ENCODE measurements at regions not wholly inside any gene's neighbourhood (a gene's known extent, or its start where the extent isn't known, plus 50 kb on each side); places are given as distances from the start of the nearest gene placed in this dataset.

DNA sequence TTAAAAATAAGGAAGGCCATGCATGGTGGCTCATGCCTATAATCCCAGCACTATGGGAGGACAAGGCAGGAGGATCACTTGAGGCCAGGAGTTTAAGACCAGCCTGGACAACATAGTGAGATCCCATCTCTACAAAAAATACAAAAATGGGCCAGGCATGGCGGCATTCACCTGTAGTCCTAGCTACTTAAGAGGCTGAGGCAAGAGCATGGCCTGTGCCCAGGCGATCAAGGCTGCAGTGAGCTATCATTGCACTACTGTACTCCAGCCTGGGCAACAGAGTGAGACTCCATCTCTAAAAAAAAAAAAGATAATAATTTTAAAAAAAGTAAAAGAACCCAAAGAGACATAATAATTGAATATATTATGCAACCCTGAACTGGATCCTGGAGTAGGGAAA, 83.6 kb upstream of the ZNF423 start:
- no peaks in the 10 kb centered on the region for H3K4me1 ChIP-seq (ENCODE audit: control insufficient read depth, low read length)
- H3K4me3 ChIP-seq (ENCODE audit: low read length) = no peak overlapping the region
- no peaks in the 10 kb centered on the region for H3K79me2 ChIP-seq (ENCODE audit: control insufficient read depth, low read length)
- no peaks in the 10 kb centered on the region for H3K9me3 ChIP-seq (ENCODE audit: control insufficient read depth, insufficient read depth, low read length)
- H3K27me3 ChIP-seq (ENCODE audit: control insufficient read depth, low read length) = no peaks in the 10 kb centered on the region
- H3K4me2 ChIP-seq (ENCODE audit: low read length) = no peak overlapping the region
- TF ChIP-seq, protein P1, sequence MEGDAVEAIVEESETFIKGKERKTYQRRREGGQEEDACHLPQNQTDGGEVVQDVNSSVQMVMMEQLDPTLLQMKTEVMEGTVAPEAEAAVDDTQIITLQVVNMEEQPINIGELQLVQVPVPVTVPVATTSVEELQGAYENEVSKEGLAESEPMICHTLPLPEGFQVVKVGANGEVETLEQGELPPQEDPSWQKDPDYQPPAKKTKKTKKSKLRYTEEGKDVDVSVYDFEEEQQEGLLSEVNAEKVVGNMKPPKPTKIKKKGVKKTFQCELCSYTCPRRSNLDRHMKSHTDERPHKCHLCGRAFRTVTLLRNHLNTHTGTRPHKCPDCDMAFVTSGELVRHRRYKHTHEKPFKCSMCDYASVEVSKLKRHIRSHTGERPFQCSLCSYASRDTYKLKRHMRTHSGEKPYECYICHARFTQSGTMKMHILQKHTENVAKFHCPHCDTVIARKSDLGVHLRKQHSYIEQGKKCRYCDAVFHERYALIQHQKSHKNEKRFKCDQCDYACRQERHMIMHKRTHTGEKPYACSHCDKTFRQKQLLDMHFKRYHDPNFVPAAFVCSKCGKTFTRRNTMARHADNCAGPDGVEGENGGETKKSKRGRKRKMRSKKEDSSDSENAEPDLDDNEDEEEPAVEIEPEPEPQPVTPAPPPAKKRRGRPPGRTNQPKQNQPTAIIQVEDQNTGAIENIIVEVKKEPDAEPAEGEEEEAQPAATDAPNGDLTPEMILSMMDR (IDR thresholded peaks at IDR 0.05; ENCODE audit: low read depth, low read length, poor library complexity, severe bottlenecking) = no peak
- TF ChIP-seq EZH2phosphoT487 (IDR thresholded peaks at IDR 0.05; ENCODE audit: borderline replicate concordance, low read length) = no peak
- H4K20me1 ChIP-seq (ENCODE audit: control insufficient read depth, insufficient read depth, low read depth, low read length) = no peaks in the 10 kb centered on the region
- H3F3A ChIP-seq (ENCODE audit: control insufficient read depth, insufficient read depth) = no peaks in the 10 kb centered on the region
- no peaks in the 10 kb centered on the region for H3K36me3 ChIP-seq (ENCODE audit: control insufficient read depth, low read length)
- H3K27ac ChIP-seq (ENCODE audit: low read depth, low read length) = no peak overlapping the region
- H3K9me2 ChIP-seq (replicated peaks; ENCODE audit: control insufficient read depth, low read length) = no peaks in the 10 kb centered on the region

DNA sequence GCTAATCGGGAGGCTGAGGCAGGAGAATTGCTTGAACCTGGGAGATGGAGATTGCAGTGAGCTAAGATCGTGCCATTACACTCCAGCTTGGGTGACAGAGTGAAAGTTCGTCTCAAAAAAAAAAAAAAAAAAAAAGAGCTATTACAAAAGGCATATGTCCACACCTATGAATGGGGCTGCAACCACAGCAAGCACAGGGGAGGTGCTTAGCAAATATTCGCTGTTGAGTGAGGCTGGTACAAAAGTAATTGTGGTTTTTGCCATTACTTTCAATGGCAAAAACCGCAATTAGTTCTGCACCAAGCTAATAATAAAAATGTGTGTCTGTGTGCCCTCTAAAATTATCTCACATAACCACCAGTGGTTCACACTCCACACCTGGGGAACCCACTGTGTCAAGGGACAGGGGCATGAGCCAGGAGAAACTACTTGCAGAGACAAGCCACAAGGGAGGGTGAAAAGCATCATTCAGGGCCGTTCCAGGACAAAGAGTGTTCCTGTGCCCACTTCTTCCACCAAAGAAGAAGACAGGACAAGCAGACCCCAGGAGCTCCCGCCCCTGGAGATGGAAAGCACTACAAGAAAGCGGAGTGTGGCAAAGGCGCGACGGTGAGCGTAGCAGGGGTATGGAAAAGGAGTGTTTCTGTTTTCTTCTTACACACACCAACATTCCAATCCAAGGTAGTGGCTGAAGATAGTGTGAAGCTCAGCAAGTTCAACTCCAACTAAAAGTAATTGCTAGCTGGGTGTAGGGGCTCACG, 84.4 kb upstream of the CNEP1R1 start:
- no peak for TF ChIP-seq EZH2phosphoT487 (IDR thresholded peaks at IDR 0.05; ENCODE audit: borderline replicate concordance, low read length)
- TF ChIP-seq, protein P1 (IDR thresholded peaks at IDR 0.05; ENCODE audit: low read depth, low read length, poor library complexity, severe bottlenecking) = no peak
- no peak overlapping the region for H3K27ac ChIP-seq (ENCODE audit: low read depth, low read length)
- no peak overlapping the region for H3K4me3 ChIP-seq (ENCODE audit: low read length)
- H3K27me3 ChIP-seq (ENCODE audit: control insufficient read depth, low read length) = no peaks in the 10 kb centered on the region
- no peak overlapping the region for H3K4me2 ChIP-seq (ENCODE audit: low read length)
- no peaks in the 10 kb centered on the region for H3K36me3 ChIP-seq (ENCODE audit: control insufficient read depth, low read length)
- H3F3A ChIP-seq (ENCODE audit: control insufficient read depth, insufficient read depth) = no peaks in the 10 kb centered on the region
- no peaks in the 10 kb centered on the region for H3K9me3 ChIP-seq (ENCODE audit: control insufficient read depth, insufficient read depth, low read length)
- no peaks in the 10 kb centered on the region for H3K9me2 ChIP-seq (replicated peaks; ENCODE audit: control insufficient read depth, low read length)
- H3K4me1 ChIP-seq (ENCODE audit: control insufficient read depth, low read length) = no peaks in the 10 kb centered on the region
- H4K20me1 ChIP-seq (ENCODE audit: control insufficient read depth, insufficient read depth, low read depth, low read length) = no peaks in the 10 kb centered on the region
- no peaks in the 10 kb centered on the region for H3K79me2 ChIP-seq (ENCODE audit: control insufficient read depth, low read length)

DNA sequence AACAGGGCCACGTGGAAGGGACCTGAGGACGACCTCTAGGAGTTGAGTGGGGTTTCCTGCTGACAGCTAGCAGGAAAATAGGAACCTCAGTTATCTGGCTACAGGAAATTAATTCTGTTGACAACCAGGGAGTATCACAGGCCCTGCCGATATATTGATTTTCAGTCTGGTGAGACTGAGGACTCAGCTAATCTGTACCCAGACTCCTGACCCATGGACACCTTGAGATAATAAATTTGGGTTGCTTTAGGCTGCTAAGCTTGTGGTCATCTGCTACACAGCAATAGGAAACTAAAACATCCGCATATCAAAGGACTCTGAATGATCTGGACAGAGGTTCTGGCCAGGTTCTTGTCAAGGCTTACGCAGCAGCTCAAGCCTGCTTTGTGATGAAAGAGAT, 80.8 kb upstream of the CNEP1R1 start:
- Histone ChIP-seq H3K4me2 (ENCODE audit: low read length) (no peak overlapping the region), H3K79me2 (ENCODE audit: control insufficient read depth, low read length) (no peaks in the 10 kb centered on the region), H3K27ac (ENCODE audit: low read depth, low read length) (no peak overlapping the region), H3K4me1 (ENCODE audit: control insufficient read depth, low read length) (no peaks in the 10 kb centered on the region), H3F3A (ENCODE audit: control insufficient read depth, insufficient read depth) (no peaks in the 10 kb centered on the region), H3K9me3 (ENCODE audit: control insufficient read depth, insufficient read depth, low read length) (no peaks in the 10 kb centered on the region), H3K36me3 (ENCODE audit: control insufficient read depth, low read length) (no peaks in the 10 kb centered on the region), H3K27me3 (ENCODE audit: control insufficient read depth, low read length) (no peaks in the 10 kb centered on the region), H3K9me2 (replicated peaks; ENCODE audit: control insufficient read depth, low read length) (no peaks in the 10 kb centered on the region), H4K20me1 (ENCODE audit: control insufficient read depth, insufficient read depth, low read depth, low read length) (no peaks in the 10 kb centered on the region), H3K4me3 (ENCODE audit: low read length) (no peak overlapping the region)
- TF ChIP-seq, protein P1 (IDR thresholded peaks at IDR 0.05; ENCODE audit: low read depth, low read length, poor library complexity, severe bottlenecking) = no peak
- no peak for TF ChIP-seq EZH2phosphoT487 (IDR thresholded peaks at IDR 0.05; ENCODE audit: borderline replicate concordance, low read length)
